Hepatocyte (in vitro differentiated cells): ENCODE measurements at regions not wholly inside any gene's neighbourhood (a gene's known extent, or its start where the extent isn't known, plus 50 kb on each side); places are given as distances from the start of the nearest gene placed in this dataset.

Experiments
- EZH2 ChIP-seq: fragments of 200-600 bp; sonication (generic); IDR thresholded peaks from 2 replicates; pipeline ENCODE4 v1.6.1; 2016; ENCODE audit warnings: antibody characterized with exemption, mild to moderate bottlenecking, borderline replicate concordance
- TF ChIP-seq, protein P1 (sequence below): fragments of 200-600 bp; sonication (generic); IDR thresholded peaks from 2 replicates; pipeline ENCODE4 v1.5.1; 2016; ENCODE audit warnings: antibody characterized with exemption, mild to moderate bottlenecking; ENCODE audit not compliant: poor library complexity

DNA sequence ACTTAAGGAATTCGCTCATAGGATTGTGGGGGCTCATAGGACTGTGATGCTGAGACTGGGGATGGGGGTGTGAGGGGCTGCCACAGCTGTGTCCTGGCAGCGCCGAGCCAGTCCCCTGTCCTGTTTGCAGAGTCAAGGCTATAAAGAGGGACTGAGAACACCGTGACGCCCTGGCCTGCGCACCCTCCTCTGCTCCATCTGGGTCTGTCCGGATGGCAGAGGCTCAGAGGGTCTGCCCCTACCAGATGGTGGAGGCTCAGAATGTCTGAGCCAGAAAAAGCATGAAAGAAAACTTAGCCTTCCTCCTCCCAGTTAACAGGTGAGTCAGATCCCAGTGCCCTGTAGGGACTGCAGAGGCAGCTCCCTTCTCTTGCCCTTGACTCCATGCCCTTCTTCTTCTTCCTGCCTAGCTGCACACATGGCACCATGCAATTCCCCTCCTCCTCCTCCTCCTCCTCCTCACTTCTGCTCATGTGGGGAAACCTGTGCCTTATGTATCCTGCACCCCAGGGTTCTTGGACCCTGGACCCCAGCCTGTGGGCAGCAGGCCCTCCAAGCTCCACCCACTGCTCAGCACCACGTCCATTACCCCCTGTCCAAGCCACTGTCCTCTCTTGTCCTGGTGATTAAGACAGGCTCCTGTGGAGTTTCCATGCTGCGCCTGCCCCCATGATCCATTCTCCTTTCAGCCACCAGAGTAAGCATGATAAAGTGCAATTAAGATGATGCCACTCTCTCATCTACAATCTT lies 410.0 kb upstream of the SULF2 start:
- TF ChIP-seq, protein P1, sequence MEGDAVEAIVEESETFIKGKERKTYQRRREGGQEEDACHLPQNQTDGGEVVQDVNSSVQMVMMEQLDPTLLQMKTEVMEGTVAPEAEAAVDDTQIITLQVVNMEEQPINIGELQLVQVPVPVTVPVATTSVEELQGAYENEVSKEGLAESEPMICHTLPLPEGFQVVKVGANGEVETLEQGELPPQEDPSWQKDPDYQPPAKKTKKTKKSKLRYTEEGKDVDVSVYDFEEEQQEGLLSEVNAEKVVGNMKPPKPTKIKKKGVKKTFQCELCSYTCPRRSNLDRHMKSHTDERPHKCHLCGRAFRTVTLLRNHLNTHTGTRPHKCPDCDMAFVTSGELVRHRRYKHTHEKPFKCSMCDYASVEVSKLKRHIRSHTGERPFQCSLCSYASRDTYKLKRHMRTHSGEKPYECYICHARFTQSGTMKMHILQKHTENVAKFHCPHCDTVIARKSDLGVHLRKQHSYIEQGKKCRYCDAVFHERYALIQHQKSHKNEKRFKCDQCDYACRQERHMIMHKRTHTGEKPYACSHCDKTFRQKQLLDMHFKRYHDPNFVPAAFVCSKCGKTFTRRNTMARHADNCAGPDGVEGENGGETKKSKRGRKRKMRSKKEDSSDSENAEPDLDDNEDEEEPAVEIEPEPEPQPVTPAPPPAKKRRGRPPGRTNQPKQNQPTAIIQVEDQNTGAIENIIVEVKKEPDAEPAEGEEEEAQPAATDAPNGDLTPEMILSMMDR: no peak
- no peak for TF ChIP-seq EZH2
